ENCODE measurements at regions not wholly inside any gene's neighbourhood (a gene's known extent, or its start where the extent isn't known, plus 50 kb on each side); places are given as distances from the start of the nearest gene placed in this dataset.

DNA sequence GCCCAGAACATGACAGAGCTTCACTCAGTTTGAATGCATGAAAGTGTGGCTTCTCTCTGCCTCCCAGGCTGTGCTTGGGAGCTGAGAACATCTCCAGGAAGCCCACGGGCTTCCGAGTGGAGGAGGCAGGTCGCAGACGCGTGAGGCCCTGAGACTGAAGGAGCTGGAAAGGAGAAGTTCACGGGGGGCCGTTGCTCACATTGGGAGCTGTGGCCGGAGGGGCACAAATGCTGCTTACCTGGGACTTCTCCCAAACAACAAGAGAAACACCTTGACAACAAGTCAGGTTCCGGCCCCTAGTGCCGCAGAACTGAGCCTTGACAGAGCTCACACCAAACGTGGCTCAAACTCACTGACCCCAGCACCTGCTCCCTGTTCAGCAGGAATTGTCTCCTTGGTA lies 207.0 kb downstream of the BRD1 start:
- no peak for DNase-seq

GRCh38 chr22:49620003-49620556 lies 207.6 kb downstream of the BRD1 start:
- no peak for DNase-seq

GRCh38 chr22:49619301-49619700 lies 208.4 kb downstream of the BRD1 start:
- no peak for DNase-seq

- no peak for DNase-seq
These were observed 209.1 kb downstream of the BRD1 start for GRCh38 chr22:49618677-49618953.

DNA sequence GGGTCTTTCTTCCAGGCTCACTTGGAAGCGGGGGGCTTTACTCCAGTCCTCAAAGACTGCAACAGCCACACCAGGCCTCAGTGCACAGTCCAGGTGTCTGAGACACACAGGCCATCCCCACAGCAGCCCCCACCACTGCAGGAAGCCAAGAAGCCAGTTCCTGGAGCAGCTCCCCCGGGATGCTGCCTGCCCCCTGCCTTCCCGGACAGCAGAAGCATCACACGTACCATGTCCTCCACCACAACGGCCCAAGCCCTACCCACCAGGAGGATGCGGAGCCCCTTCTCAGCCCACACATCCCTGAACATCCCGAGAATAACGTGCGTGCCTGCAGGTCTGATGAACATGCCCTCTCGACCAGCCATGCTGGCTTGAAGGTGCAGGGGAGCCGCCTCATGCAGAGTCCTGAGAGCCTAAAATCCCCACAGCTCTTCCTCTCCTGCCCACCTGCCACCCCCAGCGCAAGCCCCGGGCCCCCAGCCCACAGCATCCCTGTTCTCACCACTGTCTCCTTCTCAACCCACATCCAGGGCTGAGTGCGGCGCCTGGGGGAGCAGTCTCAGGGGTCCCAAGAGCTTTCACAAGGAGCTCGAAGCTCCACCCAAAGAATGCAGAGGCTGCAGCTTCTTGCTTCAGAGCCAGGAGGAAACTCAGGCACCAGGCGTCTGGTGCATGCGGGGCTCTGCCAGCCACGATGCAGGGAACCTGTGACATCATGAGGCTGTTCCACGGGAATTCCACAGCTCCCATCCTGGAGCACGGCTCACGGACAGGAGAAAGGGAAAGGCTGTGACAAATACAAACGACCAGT lies 209.6 kb downstream of the BRD1 start:
- DNase-seq = no peak

- DNase-seq = no peak
These were observed 210.4 kb downstream of the BRD1 start for GRCh38 chr22:49617264-49617663.

DNA sequence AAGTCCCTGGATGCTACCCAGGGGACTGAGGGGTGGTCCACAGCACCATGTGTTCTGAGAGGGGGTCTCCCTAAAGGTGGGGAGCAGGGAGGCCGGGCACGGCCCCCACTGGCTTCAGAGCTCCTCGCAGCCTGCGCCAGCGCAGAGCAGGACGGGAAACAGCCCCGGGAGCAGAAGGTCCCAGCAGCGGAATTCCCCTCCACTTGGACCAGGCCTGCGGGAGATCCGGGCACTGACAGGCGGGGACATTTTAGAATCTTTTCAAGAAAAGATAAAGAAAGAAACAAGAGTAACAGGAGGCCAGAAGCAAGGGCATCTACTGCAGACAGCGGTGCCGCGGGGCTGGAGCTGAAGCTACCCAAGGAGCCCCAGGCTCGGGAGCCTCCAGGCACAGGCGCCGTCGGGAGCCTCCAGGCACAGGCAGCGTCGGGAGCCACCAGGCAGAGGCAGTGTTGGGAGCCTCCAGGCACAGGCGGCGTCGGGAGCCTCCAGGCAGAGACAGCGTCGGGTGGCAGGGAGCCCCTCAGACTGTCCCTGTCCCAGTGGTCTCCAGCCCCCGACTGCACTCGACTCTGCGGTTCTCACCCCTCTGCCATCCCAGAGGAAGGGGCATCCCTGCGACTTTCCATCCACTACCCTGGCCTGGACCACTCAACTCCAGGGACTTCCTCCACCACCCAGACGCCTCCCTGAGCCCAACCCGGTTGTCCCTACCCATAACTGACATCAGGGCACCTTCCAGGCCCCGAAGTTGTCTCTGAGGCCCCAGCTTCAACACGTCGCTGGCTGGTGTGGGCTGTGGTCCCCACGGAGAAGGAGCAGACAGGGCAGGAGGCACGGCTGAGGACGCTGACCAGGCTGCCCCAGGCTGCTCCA lies 211.1 kb downstream of the BRD1 start:
- no peak for DNase-seq

DNA sequence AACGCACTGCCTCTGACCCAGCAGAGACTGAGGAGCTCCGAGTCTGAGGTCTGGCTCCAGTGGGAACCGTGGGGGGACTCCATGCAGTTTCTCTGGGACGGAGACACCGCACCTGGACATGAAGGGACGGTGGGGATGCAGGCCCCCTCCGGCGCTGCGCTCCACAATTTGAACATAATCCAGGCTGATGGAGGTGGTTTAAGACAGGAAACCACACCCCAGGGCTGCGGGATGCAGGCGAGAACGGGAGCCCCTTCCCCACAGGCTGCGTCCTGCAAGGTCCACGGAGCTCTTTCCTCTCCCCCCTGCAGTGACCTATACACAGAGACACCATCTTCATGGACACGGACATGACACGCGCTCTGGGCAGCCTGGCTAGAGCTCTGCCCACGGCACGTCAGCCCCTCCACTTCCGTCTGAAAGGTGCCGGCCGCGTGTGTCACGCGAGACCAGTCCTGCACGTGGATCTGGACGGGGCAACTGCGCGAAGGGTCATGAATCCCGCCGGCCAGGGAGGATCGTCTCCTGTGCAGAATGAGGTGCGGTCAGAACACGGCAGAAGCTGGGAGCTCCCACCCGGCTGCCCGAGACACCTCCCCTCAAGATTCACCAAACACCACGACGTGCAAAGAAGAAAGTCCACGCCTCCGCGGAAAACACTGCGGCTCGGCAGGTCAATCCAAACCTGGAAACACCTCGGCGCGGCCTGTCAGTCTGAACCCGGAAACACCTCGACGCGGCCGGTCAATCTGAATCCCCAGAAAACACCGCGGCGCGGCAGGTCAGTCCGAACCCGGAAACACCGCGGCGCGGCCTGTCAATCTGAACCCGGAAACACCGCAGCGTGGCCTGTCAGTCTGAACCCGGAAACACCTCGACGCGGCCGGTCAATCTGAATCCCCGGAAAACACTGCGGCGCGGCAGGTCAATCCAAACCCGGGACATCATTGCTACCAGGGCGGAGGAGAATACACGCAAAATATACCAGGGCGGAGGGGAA lies 212.4 kb downstream of the BRD1 start:
- no peak for DNase-seq

DNA sequence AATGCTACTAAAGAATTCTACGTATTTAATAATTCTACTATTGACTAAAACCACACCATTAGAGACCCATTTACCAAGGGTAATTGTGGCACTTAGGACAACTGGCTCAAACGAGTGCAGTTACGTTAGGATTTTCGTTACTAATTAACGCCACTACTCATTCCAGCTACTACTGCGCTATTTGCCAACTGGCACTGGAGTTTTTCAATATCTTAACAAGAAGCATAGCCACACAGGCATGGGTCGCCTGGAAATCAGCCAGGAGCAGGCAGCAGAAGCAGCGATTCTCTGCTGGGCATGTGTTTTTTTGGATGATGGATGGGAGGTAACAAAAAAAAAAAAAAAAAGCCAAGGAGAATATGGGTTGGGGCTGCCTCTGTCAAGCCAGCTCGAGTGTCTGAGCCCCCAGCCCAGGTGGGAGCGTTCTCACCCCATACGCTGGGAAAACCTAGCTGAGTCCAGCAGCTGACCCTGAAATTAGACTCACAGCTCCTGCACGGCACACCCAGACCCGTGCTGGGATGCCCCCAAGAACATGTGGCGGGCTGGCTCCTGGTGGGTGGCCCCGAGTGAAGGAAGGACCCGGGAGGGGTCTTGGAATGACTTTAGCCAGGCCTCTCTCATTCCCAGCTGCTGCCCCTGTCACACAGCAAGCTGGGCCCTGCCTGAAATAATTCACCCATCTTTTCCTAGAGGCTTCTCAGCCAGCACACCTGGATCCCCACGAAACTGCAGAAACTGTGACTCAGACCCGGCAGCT lies 214.0 kb downstream of the BRD1 start:
- DNase-seq = no peak

- no peak for DNase-seq
These were observed 214.6 kb downstream of the BRD1 start for GRCh38 chr22:49613108-49613507.

DNA sequence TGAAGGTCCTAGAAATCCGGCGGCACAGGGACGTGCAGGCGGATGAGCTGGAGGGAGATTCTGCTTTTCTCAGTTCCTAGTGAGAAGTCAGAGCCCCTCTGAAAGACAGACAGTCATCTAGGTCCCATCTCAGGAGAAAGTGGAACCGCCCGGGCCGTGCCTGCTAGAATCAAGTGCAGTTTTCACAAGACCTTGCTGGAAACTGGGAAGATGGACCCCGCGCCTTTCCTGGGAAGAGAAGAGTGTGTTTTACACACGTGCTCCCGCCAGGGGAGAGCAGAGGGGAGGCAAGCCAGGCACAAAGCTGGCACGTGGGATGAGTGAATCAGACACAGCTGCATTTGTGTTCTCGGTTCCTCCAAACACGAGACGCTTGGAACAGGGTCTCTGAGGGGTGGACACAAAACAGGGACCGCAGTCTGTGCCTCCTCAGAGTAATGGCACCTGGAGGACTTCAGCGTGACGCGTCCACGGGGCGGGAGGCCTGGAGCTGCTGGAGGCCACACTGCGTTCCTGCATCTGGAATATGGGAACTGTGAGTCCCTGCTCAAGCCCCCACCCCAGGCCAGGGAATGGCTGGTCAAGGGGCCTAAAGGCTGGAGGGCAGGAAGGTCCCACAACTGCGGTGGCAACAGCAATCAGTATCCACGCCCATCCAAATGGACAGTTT lies 218.3 kb downstream of the BRD1 start:
- no peak for DNase-seq

DNA sequence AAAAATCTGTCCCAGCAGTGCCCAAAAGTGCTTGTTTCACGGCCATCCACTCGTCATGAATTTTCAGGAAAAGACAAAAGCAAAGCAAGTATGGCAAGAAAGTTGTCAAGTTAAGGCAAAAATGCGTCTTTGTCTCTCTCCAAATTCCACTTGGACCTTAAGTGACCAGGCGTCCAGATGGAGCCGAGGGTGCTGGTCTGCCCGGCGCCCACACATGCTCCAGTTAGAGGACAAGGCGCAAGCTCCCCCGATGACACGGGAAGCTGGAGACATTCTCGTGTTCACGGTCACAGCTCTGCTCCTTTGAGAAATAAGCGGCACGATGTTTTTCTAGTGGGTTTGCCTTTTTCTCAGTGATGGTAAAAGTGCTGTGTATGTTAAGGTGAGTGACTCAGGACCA lies 219.0 kb downstream of the BRD1 start:
- DNase-seq = no peak

DNA sequence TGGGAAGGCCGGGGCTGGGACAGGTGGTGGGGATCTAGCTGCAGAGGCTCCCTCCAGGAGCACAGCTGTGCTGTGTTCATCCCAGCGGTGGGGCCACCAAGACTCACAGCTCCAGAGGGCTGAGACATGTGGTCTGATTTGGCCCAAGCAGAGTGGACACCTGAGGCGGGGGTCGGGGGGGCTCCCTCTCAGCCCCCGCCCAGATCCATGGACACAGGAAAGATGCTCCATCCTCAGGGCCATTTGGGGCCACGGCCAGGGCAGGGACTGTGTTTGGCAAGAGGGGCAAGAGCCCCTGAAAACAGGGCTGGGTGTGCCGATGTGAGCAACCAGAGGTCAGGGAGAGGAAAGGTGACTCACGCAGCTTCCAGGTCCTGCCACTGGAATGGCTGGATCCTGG lies 219.4 kb downstream of the BRD1 start:
- no peak for DNase-seq

- DNase-seq = no peak
These were observed 219.9 kb downstream of the BRD1 start for GRCh38 chr22:49607821-49608220.

DNA sequence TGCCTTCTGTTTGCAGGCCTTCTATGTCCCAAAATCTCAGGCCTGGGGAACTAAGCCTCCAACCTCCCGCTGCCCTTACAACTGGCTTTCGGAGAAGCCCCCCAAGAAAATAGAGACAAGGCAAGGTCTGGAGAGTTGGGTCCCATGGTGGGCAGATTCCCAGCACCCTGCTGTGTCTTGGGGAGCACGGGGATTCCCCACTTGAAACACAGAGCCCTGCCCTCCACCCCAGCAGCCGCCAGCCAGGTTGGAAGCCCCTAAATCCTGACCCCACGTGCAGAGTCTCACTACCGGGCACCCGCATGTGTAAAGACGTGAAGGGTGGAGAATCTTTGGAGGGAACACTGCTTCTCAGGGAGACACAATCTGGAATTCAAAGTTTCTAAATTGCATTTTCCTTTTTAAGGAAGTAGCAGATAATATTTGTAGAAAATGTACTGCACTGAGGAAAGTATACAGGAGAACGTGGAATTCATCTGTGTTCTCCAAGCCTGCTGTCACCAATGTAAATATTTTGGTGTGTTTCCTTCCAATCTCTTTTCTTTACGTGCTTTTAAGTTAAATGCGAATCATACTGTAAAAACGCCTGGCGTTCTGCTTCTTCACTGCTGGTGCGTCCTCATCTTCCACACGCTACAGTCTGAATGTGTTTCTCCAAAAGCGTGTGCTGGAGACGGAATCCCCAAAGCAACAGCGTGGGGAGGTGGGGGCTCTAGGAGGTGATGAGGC lies 220.9 kb downstream of the BRD1 start:
- no peak for DNase-seq

- no peak for DNase-seq
These were observed 222.9 kb downstream of the BRD1 start for GRCh38 chr22:49604732-49605302.

DNA sequence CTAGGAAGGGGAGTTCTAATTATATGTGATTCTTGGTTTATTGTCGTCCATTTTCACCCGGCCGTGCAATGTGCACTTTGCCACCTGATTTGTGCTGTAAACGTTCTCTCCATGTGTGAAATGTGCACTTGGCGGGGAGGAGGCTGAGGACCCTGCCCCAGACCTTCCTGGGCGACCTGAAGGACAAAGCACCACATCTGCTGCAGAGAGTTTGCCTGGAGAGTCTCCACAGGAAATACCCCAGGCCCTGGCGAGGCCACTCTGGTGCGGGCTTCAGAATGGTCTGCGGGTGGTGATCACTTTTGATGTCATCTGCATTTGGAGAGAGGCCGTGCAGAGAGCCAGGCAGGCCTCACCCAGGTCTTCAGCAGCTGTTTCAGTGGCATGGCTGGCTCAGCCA lies 224.7 kb downstream of the BRD1 start:
- DNase-seq = no peak

- DNase-seq = no peak
These were observed 225.2 kb downstream of the BRD1 start for GRCh38 chr22:49602481-49602880.

DNA sequence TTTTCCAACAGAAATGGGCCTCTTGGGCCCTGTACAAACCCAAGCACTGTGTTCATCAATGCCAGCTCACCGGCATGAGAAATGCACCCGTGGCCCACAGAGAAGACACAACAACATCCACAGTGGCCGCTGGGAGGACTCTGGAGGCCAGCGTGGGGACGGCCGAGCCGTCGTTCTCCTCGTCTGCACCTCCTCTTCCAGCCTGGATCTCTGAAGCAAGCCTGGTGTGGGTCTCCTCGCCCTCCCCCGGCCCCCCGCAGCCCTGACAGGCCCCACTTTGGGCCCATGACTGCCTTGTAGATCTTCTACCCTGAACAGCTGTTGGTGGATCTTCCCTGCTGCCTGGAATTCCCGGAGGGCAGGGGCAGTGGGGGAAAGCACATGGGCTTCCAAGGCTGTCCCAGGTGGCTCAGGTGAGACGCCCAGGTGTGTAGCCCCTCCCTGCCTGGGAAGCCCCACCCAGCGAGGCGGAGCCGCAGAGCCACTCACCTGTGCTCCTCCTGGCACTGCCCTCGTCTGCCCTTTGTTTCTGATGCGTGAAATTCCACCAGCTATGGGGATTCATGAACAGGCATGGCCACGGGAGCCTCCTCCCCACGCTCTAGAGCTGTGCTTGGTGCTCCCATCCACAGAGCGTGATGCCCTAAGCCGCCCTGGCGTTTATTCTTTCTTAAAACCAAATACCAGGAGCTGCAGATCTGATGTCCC lies 225.9 kb downstream of the BRD1 start:
- no peak for DNase-seq
